ENCODE measurements at regions not wholly inside any gene's neighbourhood (a gene's known extent, or its start where the extent isn't known, plus 50 kb on each side); places are given as distances from the start of the nearest gene placed in this dataset.

GRCh38 chr5:40029711-40030495, 605.1 kb upstream of the DAB2 start:
- Mint-ChIP-seq H3K27me3 (no peaks in the 10 kb centered on the region), H3K36me3 (no peaks in the 10 kb centered on the region), H3K4me3 (no peak overlapping the region), H3K4me1 (no peaks in the 10 kb centered on the region), H3K9me3 (ENCODE audit: low read depth) (peaks cover 3% of the 10 kb centered on the region), H3K27ac (no peak overlapping the region)
- ATAC-seq (no peak), DNase-seq (no peak)
- CTCF ChIA-PET, result no interaction called here

- no peak overlapping the region for H3K4me3 Mint-ChIP-seq
- no peak for DNase-seq
- ATAC-seq, result no peak
- no peak overlapping the region for H3K27ac Mint-ChIP-seq
- H3K4me1 Mint-ChIP-seq, result no peaks in the 10 kb centered on the region
- H3K9me3 Mint-ChIP-seq (ENCODE audit: low read depth), result peaks cover 5% of the 10 kb centered on the region
- CTCF ChIA-PET, result no interaction called here
- no peaks in the 10 kb centered on the region for H3K36me3 Mint-ChIP-seq
- no peaks in the 10 kb centered on the region for H3K27me3 Mint-ChIP-seq
Observed at GRCh38 chr5:40027400-40027799, 602.6 kb upstream of the DAB2 start.

- ATAC-seq, result no peak
- CTCF ChIA-PET, result no interaction called here
- H3K36me3 Mint-ChIP-seq, result no peaks in the 10 kb centered on the region
- DNase-seq, result no peak
- no peaks in the 10 kb centered on the region for H3K27me3 Mint-ChIP-seq
- H3K9me3 Mint-ChIP-seq (ENCODE audit: low read depth), result peaks cover 5% of the 10 kb centered on the region
- no peak overlapping the region for H3K27ac Mint-ChIP-seq
- no peak overlapping the region for H3K4me3 Mint-ChIP-seq
- no peaks in the 10 kb centered on the region for H3K4me1 Mint-ChIP-seq
Observed at GRCh38 chr5:40025586-40025985, 600.8 kb upstream of the DAB2 start.

- DNase-seq, result no peak
- CTCF ChIA-PET, result no interaction called here
- H3K4me3 Mint-ChIP-seq, result no peak overlapping the region
- peaks cover 6% of the 10 kb centered on the region for H3K9me3 Mint-ChIP-seq (ENCODE audit: low read depth)
- no peaks in the 10 kb centered on the region for H3K36me3 Mint-ChIP-seq
- H3K27ac Mint-ChIP-seq, result no peak overlapping the region
- no peaks in the 10 kb centered on the region for H3K4me1 Mint-ChIP-seq
- H3K27me3 Mint-ChIP-seq, result peaks cover 4% of the 10 kb centered on the region
- ATAC-seq, result no peak
Observed at GRCh38 chr5:40022057-40022456, 597.3 kb upstream of the DAB2 start.

GRCh38 chr5:40021007-40021406, 596.2 kb upstream of the DAB2 start:
- CTCF ChIA-PET, result interaction anchor here (1.0 kb wide), 1 partner anchor 713 kb away, joined by 3 read pairs; no protein-coding TSS in a partner anchor
- no peaks in the 10 kb centered on the region for H3K4me1 Mint-ChIP-seq
- H3K36me3 Mint-ChIP-seq, result no peaks in the 10 kb centered on the region
- peaks cover 4% of the 10 kb centered on the region for H3K27me3 Mint-ChIP-seq
- ATAC-seq (no peak), DNase-seq (no peak)
- no peak overlapping the region for H3K27ac Mint-ChIP-seq
- H3K4me3 Mint-ChIP-seq, result no peak overlapping the region
- H3K9me3 Mint-ChIP-seq (ENCODE audit: low read depth), result peaks cover 6% of the 10 kb centered on the region

- H3K36me3 Mint-ChIP-seq, result no peaks in the 10 kb centered on the region
- H3K4me3 Mint-ChIP-seq, result no peak overlapping the region
- CTCF ChIA-PET, result no interaction called here
- H3K4me1 Mint-ChIP-seq, result peaks cover 1% of the 10 kb centered on the region
- DNase-seq, result no peak
- H3K27ac Mint-ChIP-seq, result no peak overlapping the region
- peaks cover 5% of the 10 kb centered on the region for H3K9me3 Mint-ChIP-seq (ENCODE audit: low read depth)
- peaks cover 4% of the 10 kb centered on the region for H3K27me3 Mint-ChIP-seq
- ATAC-seq, result no peak
Observed at GRCh38 chr5:40017918-40018317, 593.1 kb upstream of the DAB2 start.

- Mint-ChIP-seq H3K4me3 (no peak overlapping the region), H3K4me1 (peaks cover 1% of the 10 kb centered on the region), H3K27me3 (peaks cover 4% of the 10 kb centered on the region), H3K9me3 (ENCODE audit: low read depth) (peaks cover 4% of the 10 kb centered on the region), H3K27ac (no peak overlapping the region), H3K36me3 (no peaks in the 10 kb centered on the region)
- CTCF ChIA-PET, result no interaction called here
- DNase-seq, result no peak
- ATAC-seq, result no peak
Observed at GRCh38 chr5:40017135-40017534, 592.4 kb upstream of the DAB2 start.

- Mint-ChIP-seq H3K27ac (no peak overlapping the region), H3K9me3 (ENCODE audit: low read depth) (peaks cover 8% of the 10 kb centered on the region), H3K4me1 (peaks cover 1% of the 10 kb centered on the region), H3K27me3 (peaks cover 11% of the 10 kb centered on the region), H3K4me3 (no peak overlapping the region), H3K36me3 (peaks cover 2% of the 10 kb centered on the region)
- ATAC-seq (no peak), DNase-seq (no peak)
- CTCF ChIA-PET, result no interaction called here
Observed at GRCh38 chr5:40010436-40010835, 585.7 kb upstream of the DAB2 start.

- ATAC-seq (no peak), DNase-seq (no peak)
- H3K4me3 Mint-ChIP-seq, result no peak overlapping the region
- CTCF ChIA-PET, result no interaction called here
- peaks cover 2% of the 10 kb centered on the region for H3K36me3 Mint-ChIP-seq
- H3K4me1 Mint-ChIP-seq, result no peaks in the 10 kb centered on the region
- H3K27me3 Mint-ChIP-seq, result peaks cover 11% of the 10 kb centered on the region
- H3K9me3 Mint-ChIP-seq (ENCODE audit: low read depth), result peaks cover 9% of the 10 kb centered on the region
- no peak overlapping the region for H3K27ac Mint-ChIP-seq
Observed at GRCh38 chr5:40006260-40006659, 581.5 kb upstream of the DAB2 start.

- H3K27ac Mint-ChIP-seq, result no peak overlapping the region
Observed at GRCh38 chr5:40001796-40002195, 577.0 kb upstream of the DAB2 start.

GRCh38 chr5:39998518-39998917, 573.7 kb upstream of the DAB2 start:
- CTCF ChIA-PET, result no interaction called here

More at GRCh38 chr5:40001796-40002195, 577.0 kb upstream of the DAB2 start:
- Mint-ChIP-seq H3K36me3 (no peaks in the 10 kb centered on the region), H3K4me3 (no peak overlapping the region), H3K9me3 (ENCODE audit: low read depth) (peaks cover 2% of the 10 kb centered on the region), H3K27me3 (no peaks in the 10 kb centered on the region), H3K4me1 (no peaks in the 10 kb centered on the region)
- CTCF ChIA-PET, result no interaction called here
- no peak for ATAC-seq
- DNase-seq, result no peak

GRCh38 chr5:39995990-39996389, 571.2 kb upstream of the DAB2 start:
- H3K9me3 Mint-ChIP-seq (ENCODE audit: low read depth), result no peaks in the 10 kb centered on the region
- H3K4me3 Mint-ChIP-seq, result no peak overlapping the region
- CTCF ChIA-PET, result no interaction called here
- no peaks in the 10 kb centered on the region for H3K36me3 Mint-ChIP-seq
- DNase-seq, result no peak
- no peaks in the 10 kb centered on the region for H3K4me1 Mint-ChIP-seq
- no peak overlapping the region for H3K27ac Mint-ChIP-seq
- no peak for ATAC-seq
- peaks cover 2% of the 10 kb centered on the region for H3K27me3 Mint-ChIP-seq

More at GRCh38 chr5:39998518-39998917, 573.7 kb upstream of the DAB2 start:
- no peaks in the 10 kb centered on the region for H3K36me3 Mint-ChIP-seq
- DNase-seq, result no peak
- no peak overlapping the region for H3K27ac Mint-ChIP-seq
- no peaks in the 10 kb centered on the region for H3K27me3 Mint-ChIP-seq
- H3K4me1 Mint-ChIP-seq, result no peaks in the 10 kb centered on the region
- no peak overlapping the region for H3K4me3 Mint-ChIP-seq
- H3K9me3 Mint-ChIP-seq (ENCODE audit: low read depth), result no peaks in the 10 kb centered on the region
- no peak for ATAC-seq

GRCh38 chr5:39992617-39993202, 567.9 kb upstream of the DAB2 start:
- CTCF ChIA-PET, result interaction anchor here (1.4 kb wide), 1 partner anchor 45 kb away, joined by 3 read pairs; no protein-coding TSS in a partner anchor
- Mint-ChIP-seq H3K4me3 (no peak overlapping the region), H3K4me1 (no peaks in the 10 kb centered on the region), H3K36me3 (no peaks in the 10 kb centered on the region), H3K9me3 (ENCODE audit: low read depth) (no peaks in the 10 kb centered on the region), H3K27me3 (peaks cover 2% of the 10 kb centered on the region), H3K27ac (no peak overlapping the region)
- ATAC-seq, result no peak
- DNase-seq, result no peak

- CTCF ChIA-PET, result no interaction called here
- Mint-ChIP-seq H3K27ac (no peak overlapping the region), H3K27me3 (peaks cover 5% of the 10 kb centered on the region), H3K36me3 (no peaks in the 10 kb centered on the region), H3K9me3 (ENCODE audit: low read depth) (no peaks in the 10 kb centered on the region), H3K4me1 (no peaks in the 10 kb centered on the region), H3K4me3 (no peak overlapping the region)
- DNase-seq (no peak), ATAC-seq (no peak)
Observed at GRCh38 chr5:39986614-39987013, 561.8 kb upstream of the DAB2 start.

Data from activated CD8-positive, alpha-beta memory T cell treated with anti-CD3 and anti-CD28 coated beads, Interleukin-2, amount 10 ng/mL, durations not matched to agents 7 days and 5 days (primary cell).